GM03348 (cell line): ENCODE measurements at regions not wholly inside any gene's neighbourhood (a gene's known extent, or its start where the extent isn't known, plus 50 kb on each side); places are given as distances from the start of the nearest gene placed in this dataset.
A peak's percentile ranks its signal among the peaks of the same experiment; 100 is the strongest.

Experiments used
- DNase-seq: peaks from one replicate; pipeline ENCODE4 v3.0.0; 2012; ENCODE audit warnings: low spot score

- DNase-seq = no peak
Observed at GRCh38 chr6:65814071-65814470, 107.0 kb upstream of the EYS start.

- DNase-seq = no peak
Observed at GRCh38 chr6:65803186-65803585, 96.2 kb upstream of the EYS start.

DNA sequence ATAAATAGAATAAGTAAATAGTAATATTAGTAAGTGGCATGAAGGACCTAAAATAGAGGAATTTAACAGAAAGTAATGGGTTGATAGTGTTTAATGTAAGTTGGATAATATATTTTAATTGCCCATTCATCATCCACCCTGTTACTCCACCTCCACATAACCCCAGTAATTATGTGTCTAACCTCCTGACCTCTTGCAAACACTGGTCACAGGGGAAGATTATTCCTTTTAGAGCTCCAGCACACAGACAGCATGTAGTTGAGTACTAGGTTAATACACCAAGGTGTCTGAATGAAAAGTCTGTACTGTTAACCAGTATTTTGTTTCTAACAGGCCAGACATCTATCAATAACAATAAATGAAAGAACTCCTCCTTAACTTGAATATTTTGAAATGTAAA is 92.4 kb upstream of the EYS start:
- no peak for DNase-seq

DNA sequence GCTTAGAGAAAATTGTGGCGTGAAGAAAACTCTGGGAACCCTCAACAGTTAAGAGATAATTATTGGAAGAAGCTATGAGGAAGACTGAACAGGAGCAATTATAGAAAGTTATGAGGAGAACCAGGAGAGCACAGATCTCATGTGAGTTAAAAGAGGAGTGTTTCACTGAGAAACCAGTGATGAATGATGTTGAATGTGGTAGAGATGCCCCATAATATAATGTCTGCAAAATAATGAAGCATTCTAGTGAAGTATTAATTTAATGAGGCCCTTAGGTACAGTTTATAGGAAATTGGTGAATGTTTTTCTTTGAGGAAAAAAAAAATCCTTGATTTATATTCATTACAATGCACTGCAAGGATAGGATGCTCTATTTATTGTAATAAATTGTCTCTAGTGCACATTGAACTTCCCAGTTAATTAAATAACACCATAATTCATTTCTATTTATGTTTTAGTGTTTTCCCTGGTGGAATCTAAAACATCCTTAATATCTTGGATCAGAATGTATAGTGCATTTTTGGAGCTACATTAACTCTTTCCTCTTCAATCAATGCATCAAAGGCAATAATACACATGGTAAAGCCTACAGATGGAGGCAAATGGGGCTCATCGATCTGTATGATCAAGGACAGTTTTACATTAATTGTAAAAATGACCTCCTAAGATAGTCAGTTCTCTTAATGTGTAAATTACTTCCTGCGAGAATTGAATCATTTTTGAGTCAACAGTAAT is 91.4 kb upstream of the EYS start:
- DNase-seq = no peak

DNA sequence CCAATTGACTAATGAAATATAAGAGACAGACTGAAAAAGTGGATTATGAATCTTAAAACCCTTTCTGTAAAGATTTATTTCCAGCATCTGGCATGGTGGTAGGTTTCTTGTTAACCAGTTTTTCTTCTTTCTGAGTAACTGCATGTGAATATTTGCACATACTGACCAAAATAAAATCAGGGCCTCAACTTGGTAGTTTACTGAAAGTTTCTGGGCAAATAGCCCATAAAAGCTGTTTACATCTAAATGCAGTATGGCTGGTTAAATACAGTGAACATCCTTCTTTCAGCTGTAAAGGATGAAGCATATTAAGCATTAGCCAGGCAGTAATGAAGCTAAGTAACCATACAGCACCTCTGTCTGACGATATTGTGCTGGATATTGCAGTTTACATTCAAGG is 83.6 kb upstream of the EYS start:
- no peak for DNase-seq

DNA sequence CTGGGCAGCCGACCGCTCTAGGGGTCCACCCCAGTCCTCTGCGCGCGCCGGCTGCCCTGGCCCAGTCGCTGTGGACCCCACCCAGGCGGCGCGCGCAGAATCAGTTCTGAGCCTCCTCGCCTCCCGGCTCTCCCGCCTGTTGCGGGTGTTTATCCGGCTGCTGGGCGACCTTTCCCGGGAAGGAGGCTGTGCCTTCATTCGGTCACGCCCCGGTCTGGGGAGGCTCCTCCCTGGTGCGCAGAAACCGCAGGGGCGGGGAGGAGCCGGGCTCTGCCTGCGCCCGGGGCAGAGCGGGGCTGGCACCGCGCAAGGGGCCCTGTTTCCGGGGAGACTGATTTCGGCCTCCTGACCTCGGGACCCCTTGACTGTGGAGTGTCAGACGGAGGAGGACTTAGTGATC is 80.8 kb upstream of the EYS start:
- DNase-seq = no peak

GRCh38 chr6:65786815-65787214 is 79.8 kb upstream of the EYS start:
- DNase-seq = no peak

DNA sequence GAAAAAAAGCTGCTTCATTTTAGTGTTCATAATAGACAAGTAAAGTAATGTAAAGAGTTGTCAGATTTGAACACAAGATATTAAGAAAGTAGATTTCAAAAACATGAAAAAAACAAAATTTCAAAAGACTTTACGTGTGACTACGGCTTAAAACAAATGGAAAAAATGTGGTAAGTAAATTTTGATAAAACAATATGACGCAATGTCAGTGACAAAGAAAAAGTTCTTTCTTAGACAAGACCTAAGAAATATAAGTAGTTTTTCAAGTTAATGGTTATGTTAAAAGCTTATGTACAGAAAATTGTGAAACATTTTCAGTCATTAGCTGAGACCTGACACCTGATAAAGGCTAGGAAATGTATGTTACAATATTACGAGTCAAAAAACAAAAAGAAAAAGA is 73.7 kb upstream of the EYS start:
- DNase-seq = no peak

GRCh38 chr6:65776332-65776731 is 69.3 kb upstream of the EYS start:
- DNase-seq = no peak

DNA sequence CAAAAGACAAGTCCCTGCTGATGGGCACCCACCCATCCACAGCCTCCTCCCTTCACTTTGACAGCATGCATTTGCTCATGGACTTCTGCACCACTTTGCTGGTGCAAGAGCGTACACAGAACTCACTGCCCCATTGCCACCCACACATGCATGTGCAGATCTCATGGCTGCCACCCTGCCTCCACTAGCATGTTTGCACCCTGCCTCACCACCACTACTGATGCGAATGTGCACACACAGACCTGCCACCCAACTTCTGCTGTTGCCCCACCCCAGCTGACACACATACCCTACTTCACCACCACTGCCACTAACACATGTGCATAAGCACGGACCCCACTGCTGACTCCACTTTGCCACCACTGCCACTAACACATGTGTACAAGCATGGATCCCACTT is 64.9 kb upstream of the EYS start:
- no peak for DNase-seq

GRCh38 chr6:65761890-65762289 is 54.9 kb upstream of the EYS start:
- DNase-seq = no peak

- peak; percentile 4 for DNase-seq
Observed at GRCh38 chr6:65760285-65760684, 53.3 kb upstream of the EYS start.
